ENCODE measurements at regions not wholly inside any gene's neighbourhood (a gene's known extent, or its start where the extent isn't known, plus 50 kb on each side); places are given as distances from the start of the nearest gene placed in this dataset.

DNA sequence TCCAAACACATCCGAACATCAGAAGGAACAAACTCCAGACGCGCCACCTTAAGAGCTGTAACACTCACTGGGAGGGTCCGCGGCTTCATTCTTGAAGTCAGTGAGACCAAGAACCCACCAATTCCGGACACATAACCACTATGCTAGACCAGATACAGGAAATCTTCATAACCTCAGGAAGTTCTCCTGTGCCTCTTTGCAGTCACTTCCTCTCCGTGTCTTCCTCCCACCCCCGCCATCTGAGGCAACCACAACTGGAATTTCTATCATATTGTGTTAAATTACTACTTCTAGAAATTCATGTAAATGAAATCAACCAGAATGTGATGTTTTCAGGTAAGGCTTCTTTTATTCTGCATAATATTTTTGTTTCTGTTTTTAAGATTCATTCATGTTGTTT is 631.0 kb upstream of the NXPH2 start:
- TF ChIP-seq, protein P1, sequence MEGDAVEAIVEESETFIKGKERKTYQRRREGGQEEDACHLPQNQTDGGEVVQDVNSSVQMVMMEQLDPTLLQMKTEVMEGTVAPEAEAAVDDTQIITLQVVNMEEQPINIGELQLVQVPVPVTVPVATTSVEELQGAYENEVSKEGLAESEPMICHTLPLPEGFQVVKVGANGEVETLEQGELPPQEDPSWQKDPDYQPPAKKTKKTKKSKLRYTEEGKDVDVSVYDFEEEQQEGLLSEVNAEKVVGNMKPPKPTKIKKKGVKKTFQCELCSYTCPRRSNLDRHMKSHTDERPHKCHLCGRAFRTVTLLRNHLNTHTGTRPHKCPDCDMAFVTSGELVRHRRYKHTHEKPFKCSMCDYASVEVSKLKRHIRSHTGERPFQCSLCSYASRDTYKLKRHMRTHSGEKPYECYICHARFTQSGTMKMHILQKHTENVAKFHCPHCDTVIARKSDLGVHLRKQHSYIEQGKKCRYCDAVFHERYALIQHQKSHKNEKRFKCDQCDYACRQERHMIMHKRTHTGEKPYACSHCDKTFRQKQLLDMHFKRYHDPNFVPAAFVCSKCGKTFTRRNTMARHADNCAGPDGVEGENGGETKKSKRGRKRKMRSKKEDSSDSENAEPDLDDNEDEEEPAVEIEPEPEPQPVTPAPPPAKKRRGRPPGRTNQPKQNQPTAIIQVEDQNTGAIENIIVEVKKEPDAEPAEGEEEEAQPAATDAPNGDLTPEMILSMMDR (conservative IDR thresholded peaks at IDR 0.05; ENCODE audit: low read depth, low read length) = no peak
- no peak for TF ChIP-seq EZH2phosphoT487 (IDR thresholded peaks at IDR 0.05; ENCODE audit: borderline replicate concordance, low read length)
